ENCODE measurements at regions not wholly inside any gene's neighbourhood (a gene's known extent, or its start where the extent isn't known, plus 50 kb on each side); places are given as distances from the start of the nearest gene placed in this dataset.

GRCh38 chrX:36947214-36947613 is 61.0 kb upstream of the FAM47C start:
- no peak overlapping the region for H3K4me3 ChIP-seq (ENCODE audit: low read depth, low read length)
- H3K36me3 ChIP-seq (ENCODE audit: control insufficient read depth, insufficient read depth, low read length), result no peaks in the 10 kb centered on the region
- H3K9ac ChIP-seq (ENCODE audit: low read depth, low read length), result no peak overlapping the region
- no peaks in the 10 kb centered on the region for H3K9me3 ChIP-seq (ENCODE audit: control insufficient read depth, insufficient read depth, low read length)
- H3K27me3 ChIP-seq (ENCODE audit: control insufficient read depth, insufficient read depth, low read length), result no peaks in the 10 kb centered on the region
- peaks cover 12% of the 10 kb centered on the region for H3K4me1 ChIP-seq (ENCODE audit: control insufficient read depth, insufficient read depth, low read length)

GRCh38 chrX:36950495-36951253 is 57.5 kb upstream of the FAM47C start:
- H3K9ac ChIP-seq (ENCODE audit: low read depth, low read length), result no peak overlapping the region
- peaks cover 12% of the 10 kb centered on the region for H3K4me1 ChIP-seq (ENCODE audit: control insufficient read depth, insufficient read depth, low read length)
- H3K9me3 ChIP-seq (ENCODE audit: control insufficient read depth, insufficient read depth, low read length), result no peaks in the 10 kb centered on the region
- H3K36me3 ChIP-seq (ENCODE audit: control insufficient read depth, insufficient read depth, low read length), result no peaks in the 10 kb centered on the region
- peak overlapping the region; percentile 14 for H3K4me3 ChIP-seq (ENCODE audit: low read depth, low read length)
- H3K27me3 ChIP-seq (ENCODE audit: control insufficient read depth, insufficient read depth, low read length), result no peaks in the 10 kb centered on the region

GRCh38 chrX:36957425-36958328 is 50.5 kb upstream of the FAM47C start:
- H3K4me3 ChIP-seq (ENCODE audit: low read depth, low read length), result peak overlapping the region; percentile 82
- H3K9me3 ChIP-seq (ENCODE audit: control insufficient read depth, insufficient read depth, low read length), result no peaks in the 10 kb centered on the region

More at GRCh38 chrX:36957425-36958328, 50.5 kb upstream of the FAM47C start:
- no peaks in the 10 kb centered on the region for H3K4me1 ChIP-seq (ENCODE audit: control insufficient read depth, insufficient read depth, low read length)
- H3K36me3 ChIP-seq (ENCODE audit: control insufficient read depth, insufficient read depth, low read length), result no peaks in the 10 kb centered on the region
- H3K9ac ChIP-seq (ENCODE audit: low read depth, low read length), result no peak overlapping the region
- peaks cover 4% of the 10 kb centered on the region for H3K27me3 ChIP-seq (ENCODE audit: control insufficient read depth, insufficient read depth, low read length)

All from iPS-15b (cell line).